K562 (cell line): ENCODE measurements at regions not wholly inside any gene's neighbourhood (a gene's known extent, or its start where the extent isn't known, plus 50 kb on each side); places are given as distances from the start of the nearest gene placed in this dataset.

Experiments used
- ATAC-seq: fragments of 200-7000 bp; cut with Tn5 transposase; 3 replicates; pipeline ENCODE4 v1.9.1; 2020; ENCODE audit warnings: moderate library complexity
- BruUV-seq: library from RNA; stranded (reverse); fragments of 400-500 nt; replicated peaks from 2 replicates; lab custom pipeline; 2021; lab: Mats Ljungman, UMichigan
- CTCF ChIA-PET: fragments of 300-600 bp; formaldehyde crosslinking; extraction: SDS; loops from one replicate; lab custom pipeline; 2021; ENCODE audit warnings: low intra/inter-chr PET ratio; lab: Yijun Ruan, JAX
- POLR2A ChIA-PET: fragments of 300-600, 350-650 bp; sonication (Branson Sonifier 250); formaldehyde crosslinking; extraction: SDS; loops from one replicate; lab custom pipeline; 2021; ENCODE audit warnings: antibody characterized with exemption, inconsistent platforms; lab: Yijun Ruan, JAX
- DNase-seq, 4 experiments: peaks; one replicate each; pipeline versions ENCODE4 v3.0.0 to v3.0.0-alpha.2; 2011 to 2018; ENCODE audit warnings: low spot score in 3 of 4, mixed read lengths in 3 of 4; ENCODE audit errors: extremely low read depth in 1 of 4
- FAIRE-seq: peaks from 2 replicates; lab custom pipeline; 2011; peaks lifted over from hg19 to GRCh38; lab: Jason Lieb, UNC
- H2AFZ ChIP-seq: 2 replicates; pipeline ENCODE4 v1.6.0; 2011; ENCODE audit warnings: low read depth, low read length, control low read depth, inconsistent platforms
- H3K27ac ChIP-seq: fragments of 200-600 bp; 3 replicates; pipeline ENCODE4 v1.8.0; 2011; ENCODE audit warnings: low read depth, mild to moderate bottlenecking, control low read depth, inconsistent platforms, low read length, moderate library complexity, mixed read lengths; ENCODE audit errors: extremely low read depth
- H3K27me3 ChIP-seq, 2 experiments: fragments of 300-600 bp in 1 of 2; 2 replicates in 1 of 2; 3 replicates in 1 of 2; pipeline versions ENCODE4 v1.6.0 to v1.8.0; 2011; ENCODE audit warnings: inconsistent platforms in 2 of 2, low read length in 2 of 2, mild to moderate bottlenecking in 1 of 2, mixed read lengths in 1 of 2, moderate library complexity in 1 of 2; ENCODE audit not compliant: control insufficient read depth in 2 of 2, insufficient read depth in 2 of 2
- H3K36me3 ChIP-seq: fragments of 300-600 bp; 3 replicates; pipeline ENCODE4 v1.8.0; 2011; ENCODE audit warnings: mild to moderate bottlenecking, low read length, inconsistent platforms; ENCODE audit not compliant: control insufficient read depth, insufficient read depth
- H3K4me1 ChIP-seq, 2 experiments: fragments of 200-600 bp in 1 of 2; replicated peaks in 1 of 2; 2 replicates in 1 of 2; 3 replicates in 1 of 2; pipeline versions ENCODE4 v1.5.1 to v1.8.0; 2011; ENCODE audit warnings: inconsistent platforms in 2 of 2, low read length in 2 of 2, mild to moderate bottlenecking in 1 of 2, mixed read lengths in 1 of 2, moderate library complexity in 1 of 2; ENCODE audit not compliant: control insufficient read depth in 2 of 2, insufficient read depth in 2 of 2
- H3K4me2 ChIP-seq: 2 replicates; pipeline ENCODE4 v1.6.1; 2011; ENCODE audit warnings: low read length, control low read depth, inconsistent platforms, mixed read lengths; ENCODE audit not compliant: insufficient read depth
- H3K4me3 ChIP-seq: fragments of 200-600 bp; sonication (generic), shearing (Covaris generic); 2 replicates; pipeline ENCODE4 v1.5.1; 2016; ENCODE audit warnings: control low read depth, inconsistent platforms
- H3K79me2 ChIP-seq: fragments of 200-600 bp; 3 replicates; pipeline ENCODE4 v1.8.0; 2011; ENCODE audit warnings: low read length, inconsistent platforms; ENCODE audit not compliant: control insufficient read depth, insufficient read depth
- H3K9ac ChIP-seq, 2 experiments: 2 replicates each; pipeline versions ENCODE4 v1.6.0 to v1.6.1; 2011; ENCODE audit warnings: low read depth in 2 of 2, low read length in 2 of 2, control low read depth in 1 of 2, inconsistent platforms in 1 of 2, mild to moderate bottlenecking in 1 of 2, mixed read lengths in 1 of 2; ENCODE audit not compliant: insufficient read depth in 1 of 2
- H3K9me1 ChIP-seq: one replicate; pipeline ENCODE4 v1.6.0; 2011; ENCODE audit warnings: inconsistent platforms, mild to moderate bottlenecking, low read length, moderate library complexity; ENCODE audit not compliant: control insufficient read depth, insufficient read depth
- H3K9me3 ChIP-seq: replicated peaks from 2 replicates; pipeline ENCODE4 v1.5.1; 2011; ENCODE audit warnings: low read depth, low read length, inconsistent platforms; ENCODE audit not compliant: control insufficient read depth, insufficient read depth
- H4K20me1 ChIP-seq: replicated peaks from 2 replicates; pipeline ENCODE4 v1.6.1; 2011; ENCODE audit warnings: low read length, inconsistent platforms, mixed read lengths; ENCODE audit not compliant: control insufficient read depth, insufficient read depth
- E2F8 ChIP-seq: fragments of 450-650 bp; IDR thresholded peaks from 2 replicates; pipeline ENCODE4 v1.7.1; 2018; ENCODE audit warnings: mild to moderate bottlenecking, low read depth; ENCODE audit not compliant: partially characterized antibody
- ZNF263 ChIP-seq: sonication (generic); formaldehyde crosslinking; IDR thresholded peaks from 2 replicates; pipeline ENCODE4 v1.8.0; 2022; ENCODE audit warnings: mild to moderate bottlenecking, missing genetic modification reagents, borderline replicate concordance
- WGBS: fragments of 100-300 bp; shearing (Covaris generic); methylation state at CpG from one replicate; pipeline ENCODE4 v1.1.6; 2016; ENCODE audit warnings: low coverage, mixed read lengths; ENCODE audit not compliant: insufficient coverage; ENCODE audit errors: missing lambda C conversion rate; 5-methylcytosine and 5-hydroxymethylcytosine counted together
- in situ Hi-C: fragments of 300-500 bp; cut with MboI; formaldehyde crosslinking; loops from 4 replicates; pipeline ENCODE4 v1.15.0; 2018; ENCODE audit warnings: inconsistent platforms, mixed read lengths
- intact Hi-C: fragments of 100-400 bp; cut with micrococcal nuclease; formaldehyde crosslinking; loops from 2 replicates; pipeline ENCODE4 v1.14.2; 2022

- Histone ChIP-seq H3K4me3 (no peak overlapping the region), H3K36me3 (no peaks in the 10 kb centered on the region), H3K9me1 (no peaks in the 10 kb centered on the region), H3K9ac (no peak overlapping the region), H3K9me3 (no peaks in the 10 kb centered on the region), H3K4me1 (0 out of 5 replicates have a peak, but pooled peaks cover 0 to 3% of the 10 kb centered on the region in 2 experiments), H3K4me2 (no peak overlapping the region), H3K27ac (no peak overlapping the region), H3K79me2 (no peaks in the 10 kb centered on the region), H3K27me3 (peaks cover 0 to 6% of the 10 kb centered on the region in 2 experiments; a peak in 2 of 5 replicates), H2AFZ (no peak overlapping the region), H4K20me1 (no peaks in the 10 kb centered on the region; the same call in 1 of the 2 replicates)
- ChIA-PET POLR2A (interaction anchor here (0.7 kb wide), 2 partner anchors 130 to 175 kb away, joined by 3 read pairs; no protein-coding TSS in a partner anchor), CTCF (no interaction called here)
- no peak for FAIRE-seq
- no peak for DNase-seq
- no peak for ATAC-seq
- no TSS peak for BruUV-seq
- intact Hi-C loops, result no loop called here
- TF ChIP-seq ZNF263 (CRISPR knock-in tag), result peak; percentile 47; the same call in 1 of the 2 replicates
- no peak for TF ChIP-seq E2F8
- under 1% methylated on average over 17 of the region's 17 CpGs for WGBS
- in situ Hi-C loops, result no loop called here
Measured at GRCh38 chr2:16093639-16094529, 153.5 kb downstream of the MYCN start.
